ENCODE measurements at regions not wholly inside any gene's neighbourhood (a gene's known extent, or its start where the extent isn't known, plus 50 kb on each side); places are given as distances from the start of the nearest gene placed in this dataset.

GRCh38 chr9:26612211-26612610 lies 280.4 kb downstream of the CAAP1 start:
- no TSS peak for BruUV-seq (replicated peaks)
- CTCF ChIA-PET, result no interaction called here

GRCh38 chr9:26606756-26607155 lies 285.8 kb downstream of the CAAP1 start:
- Histone ChIP-seq H3K4me1 (ENCODE audit: control insufficient read depth, insufficient read depth, low read length) (no peaks in the 10 kb centered on the region), H3K4me3 (ENCODE audit: low read depth in 2 of 2, low read length in 2 of 2) (no peak overlapping the region), H3K27me3 (ENCODE audit: control insufficient read depth, insufficient read depth, low read length) (no peaks in the 10 kb centered on the region), H3K27ac (ENCODE audit: low read length) (no peak overlapping the region), H3K9me3 (ENCODE audit: control insufficient read depth, insufficient read depth, low read depth, low read length) (no peaks in the 10 kb centered on the region), H3K36me3 (ENCODE audit: control insufficient read depth, insufficient read depth, low read length) (no peaks in the 10 kb centered on the region)
- DNase-seq (ENCODE audit: low read depth, low spot score), result no peak
- in situ Hi-C loops (cut with HindIII; ENCODE audit: low pct_unique_long_range_greater_than_20kb, low sequenced_read_pairs) (no loop called here), intact Hi-C loops (cut with micrococcal nuclease; ENCODE audit: unreplicated experiment) (no loop called here)
- ATAC-seq, result no peak
- no peak for TF ChIP-seq POLR2AphosphoS5 (IDR thresholded peaks at IDR 0.05; ENCODE audit: low read depth, low read length)
- TF ChIP-seq CTCF (IDR thresholded peaks at IDR 0.05), result no peak
- TF ChIP-seq REST (IDR thresholded peaks at IDR 0.05; ENCODE audit: insufficient read depth in 1 of 2, low read depth in 2 of 2, low read length in 1 of 2), result no peak
- POLR2A ChIA-PET, result no interaction called here
- CTCF ChIA-PET, result no interaction called here
- BruUV-seq (replicated peaks), result no TSS peak

More at GRCh38 chr9:26612211-26612610, 280.4 kb downstream of the CAAP1 start:
- POLR2A ChIA-PET, result no interaction called here
- H3K9me3 ChIP-seq (ENCODE audit: control insufficient read depth, insufficient read depth, low read depth, low read length), result no peaks in the 10 kb centered on the region
- H3K36me3 ChIP-seq (ENCODE audit: control insufficient read depth, insufficient read depth, low read length), result no peaks in the 10 kb centered on the region
- no peak for DNase-seq (ENCODE audit: low read depth, low spot score)
- no peak overlapping the region for H3K27ac ChIP-seq (ENCODE audit: low read length)
- intact Hi-C loops (cut with micrococcal nuclease; ENCODE audit: unreplicated experiment) (no loop called here), in situ Hi-C loops (cut with HindIII; ENCODE audit: low pct_unique_long_range_greater_than_20kb, low sequenced_read_pairs) (no loop called here)
- ATAC-seq, result no peak
- no peak overlapping the region for H3K4me3 ChIP-seq (ENCODE audit: low read depth in 2 of 2, low read length in 2 of 2)
- H3K27me3 ChIP-seq (ENCODE audit: control insufficient read depth, insufficient read depth, low read length), result no peaks in the 10 kb centered on the region
- no peaks in the 10 kb centered on the region for H3K4me1 ChIP-seq (ENCODE audit: control insufficient read depth, insufficient read depth, low read length)
- TF ChIP-seq TCF7L2 (IDR thresholded peaks at IDR 0.05; ENCODE audit: low read depth, low read length) (no peak), SIN3A (IDR thresholded peaks at IDR 0.05; ENCODE audit: borderline replicate concordance, insufficient read depth, low read depth, low read length) (no peak), POLR2AphosphoS5 (IDR thresholded peaks at IDR 0.05; ENCODE audit: low read depth, low read length) (no peak), CTCF (IDR thresholded peaks at IDR 0.05) (no peak), REST (IDR thresholded peaks at IDR 0.05; ENCODE audit: insufficient read depth in 1 of 2, low read depth in 2 of 2, low read length in 1 of 2) (no peak)
